ELF-1 (cell line): ENCODE measurements at regions not wholly inside any gene's neighbourhood (a gene's known extent, or its start where the extent isn't known, plus 50 kb on each side); places are given as distances from the start of the nearest gene placed in this dataset.
A peak's percentile ranks its signal among the peaks of the same experiment; 100 is the strongest.

ENCODE experiments used
- DNase-seq: peaks from one replicate; pipeline ENCODE4 v3.0.0-alpha.2; 2016; ENCODE audit warnings: low read depth, low spot score

DNA sequence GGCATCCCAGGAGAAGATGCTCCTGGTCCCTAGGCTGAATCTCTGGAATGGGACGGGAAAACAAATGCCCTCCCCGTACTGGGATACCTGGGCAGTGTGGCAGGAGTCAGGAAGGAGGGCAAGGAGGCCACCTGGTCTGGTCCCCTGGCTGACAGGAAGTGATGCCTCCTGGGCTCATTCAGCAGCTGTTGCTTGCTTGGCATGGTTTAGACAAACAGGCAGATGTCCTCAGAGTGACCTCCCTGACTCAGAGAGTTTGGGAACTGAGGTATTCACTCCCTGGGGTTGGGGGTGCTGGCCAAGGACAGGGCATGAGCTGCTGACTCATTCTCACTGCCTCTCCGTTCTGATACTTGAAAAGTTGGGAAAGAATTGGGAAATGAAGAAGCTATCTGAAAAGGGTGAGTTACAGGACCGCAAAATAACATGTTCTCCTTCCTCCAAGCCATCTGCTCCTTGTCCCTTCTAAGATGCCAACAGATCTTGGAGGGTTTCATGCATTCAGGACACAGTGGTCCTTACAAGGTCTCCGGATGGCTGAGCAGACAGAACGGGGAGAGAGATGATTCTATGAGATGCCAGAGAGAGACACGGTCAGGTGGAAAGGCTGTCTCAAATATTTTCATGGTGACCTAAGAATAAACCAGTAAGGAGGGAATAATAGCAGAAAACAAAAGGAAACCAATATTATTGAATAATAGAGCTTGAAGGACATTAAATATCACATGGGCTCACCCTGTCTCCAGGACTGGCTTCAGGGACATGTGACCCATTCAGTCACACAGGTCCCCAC, 534.5 kb downstream of the BNC2 start:
- DNase-seq: no peak

DNA sequence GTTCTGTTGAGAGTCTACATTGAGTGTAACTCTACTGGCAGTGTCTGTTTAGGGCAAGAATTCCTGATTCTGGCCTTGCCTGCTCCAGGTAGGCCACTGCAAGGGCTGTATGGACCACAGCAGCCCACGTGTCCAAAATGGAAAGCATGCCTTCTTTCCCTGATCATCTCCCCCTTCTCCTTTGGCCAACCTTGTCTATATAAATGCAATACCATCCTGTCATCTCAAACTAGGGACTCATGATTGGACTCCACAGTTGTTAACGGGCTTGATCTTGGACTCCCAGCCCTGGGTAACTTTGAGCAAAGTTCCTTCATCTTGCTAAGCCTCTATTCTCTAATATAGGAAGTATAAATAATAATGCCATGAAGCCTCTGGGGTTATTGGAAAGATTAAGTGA, 533.6 kb downstream of the BNC2 start:
- no peak for DNase-seq

DNA sequence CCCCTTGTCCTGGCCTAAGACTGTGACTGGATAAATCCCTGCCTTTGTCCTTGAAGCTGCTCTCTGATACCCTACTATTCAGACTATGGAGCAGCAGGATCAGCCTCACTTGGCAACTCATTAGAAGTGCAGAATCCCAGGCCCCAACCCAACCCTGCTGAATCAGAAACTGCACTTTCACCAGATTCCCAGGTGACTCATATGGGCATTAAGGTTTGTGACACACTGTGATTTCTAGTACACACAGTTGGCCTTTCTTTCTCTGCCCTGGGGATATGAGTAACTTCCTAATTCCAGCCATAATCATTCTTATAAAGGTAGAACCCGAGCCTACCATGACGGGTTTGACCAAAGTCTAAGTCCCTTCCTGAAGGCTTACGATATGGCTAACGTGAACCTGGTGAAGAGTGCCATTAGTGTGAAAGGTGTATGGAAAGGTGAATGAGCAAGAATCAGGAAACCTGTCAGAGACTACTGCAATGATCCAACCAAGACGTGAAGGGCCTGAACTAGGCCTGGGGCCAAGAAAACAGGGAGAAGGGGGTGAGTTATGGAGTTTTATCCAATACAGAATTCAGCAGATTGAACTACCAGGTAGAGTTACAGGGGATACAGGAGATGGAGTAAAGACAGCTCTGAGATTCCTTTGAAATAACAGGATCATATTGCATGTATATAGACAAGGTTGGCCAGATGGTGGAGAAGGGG, 533.0 kb downstream of the BNC2 start:
- no peak for DNase-seq

DNA sequence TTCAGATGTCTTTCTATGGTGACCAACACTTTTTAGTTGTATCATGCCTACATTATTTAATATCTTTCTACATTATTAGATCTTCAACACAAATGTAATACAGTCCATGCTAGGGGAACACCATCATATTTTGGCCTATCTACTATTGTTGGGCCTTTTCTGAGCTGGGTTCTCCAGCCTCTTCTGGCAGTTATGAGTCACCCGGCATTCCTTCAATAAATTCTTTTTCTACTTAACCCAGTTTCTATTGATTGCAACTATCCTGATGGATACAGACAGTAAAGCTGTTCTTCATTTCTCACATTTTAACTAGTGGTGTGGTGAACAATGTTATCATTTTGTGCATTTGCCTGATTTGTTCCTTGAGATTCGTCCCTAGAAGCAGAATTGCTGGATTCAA, 529.3 kb downstream of the BNC2 start:
- no peak for DNase-seq

DNA sequence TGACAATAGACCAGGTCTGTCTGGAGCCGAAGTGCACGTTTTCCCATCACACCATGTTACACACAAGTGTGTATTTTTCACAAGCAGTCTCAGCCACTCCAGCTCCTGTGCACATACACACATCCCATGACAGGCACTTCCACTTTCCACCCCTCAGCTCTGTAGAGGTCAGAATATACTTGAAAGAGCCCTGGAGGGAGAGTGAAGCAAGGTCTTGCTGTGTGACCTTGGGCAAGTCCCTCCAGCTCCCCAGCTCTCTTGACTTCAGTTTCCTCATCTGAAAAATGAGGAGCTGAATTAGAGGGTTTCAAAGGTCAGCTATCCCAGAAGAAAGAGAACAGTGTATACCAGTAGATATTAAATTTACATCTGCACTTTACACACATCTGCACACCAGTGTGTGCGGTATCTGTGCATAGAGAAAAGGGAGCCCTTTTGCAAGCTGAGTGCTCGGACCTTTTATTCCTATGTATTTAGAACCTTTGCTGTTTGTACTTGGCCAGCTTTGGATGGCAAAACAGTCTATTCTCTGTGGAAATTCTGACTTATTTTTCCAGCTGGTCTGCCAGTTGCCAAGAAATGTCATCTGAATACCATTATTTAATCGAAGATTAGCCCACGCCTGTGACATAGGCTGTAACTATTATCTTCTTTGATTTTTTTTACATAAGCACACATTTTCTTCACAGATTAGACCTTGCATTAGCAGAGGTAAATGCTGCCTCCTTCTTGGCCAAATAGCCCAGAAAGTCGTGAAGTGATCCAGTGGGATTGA, 528.0 kb downstream of the BNC2 start:
- DNase-seq: no peak

DNA sequence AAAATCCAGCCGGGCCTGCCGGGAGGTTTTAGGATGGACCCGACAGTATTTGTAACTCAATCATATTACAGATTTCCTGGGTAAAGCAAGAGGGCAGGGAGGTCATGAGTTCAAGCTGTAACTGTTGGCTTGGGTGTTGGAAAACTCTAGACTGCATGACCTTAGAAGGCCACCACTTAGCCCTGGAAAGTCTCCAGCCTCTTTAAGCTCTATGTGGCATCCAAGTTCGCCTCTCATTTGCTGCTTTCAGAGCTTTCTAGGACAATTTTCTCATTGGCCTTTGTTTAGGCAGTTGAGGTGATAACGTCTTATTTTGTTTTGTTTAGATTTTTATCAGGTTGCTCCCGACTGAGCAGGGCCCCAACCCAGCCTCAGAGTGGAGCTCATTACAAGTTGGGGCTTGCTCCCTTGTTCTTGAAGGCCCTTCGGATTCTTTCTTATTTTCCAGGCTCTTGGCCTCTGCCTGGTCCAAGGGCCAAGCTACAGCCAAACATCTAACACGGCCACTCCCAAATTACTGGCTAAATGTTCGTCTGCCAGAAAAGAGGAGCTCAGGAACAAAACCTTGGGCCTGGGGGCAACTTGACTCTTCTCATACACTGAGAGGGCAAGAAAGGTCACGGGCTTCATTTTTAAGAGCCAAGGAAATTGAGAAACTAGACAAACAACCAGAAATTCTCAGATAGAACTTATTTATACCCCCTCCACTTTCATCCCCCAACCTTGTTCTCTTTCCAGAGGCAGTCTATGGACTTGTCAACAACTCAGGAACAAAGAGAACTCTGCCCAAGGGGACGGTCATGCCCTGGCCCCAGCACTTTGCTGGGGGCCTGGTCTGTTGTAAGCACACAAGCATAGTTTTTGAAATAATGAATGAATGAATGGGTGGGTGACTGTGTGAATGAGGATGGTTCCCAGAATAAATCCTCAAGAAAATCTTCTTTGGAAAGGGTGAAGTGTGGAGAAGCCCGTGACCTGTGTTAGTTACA, 526.9 kb downstream of the BNC2 start:
- DNase-seq: peak; percentile 65

DNA sequence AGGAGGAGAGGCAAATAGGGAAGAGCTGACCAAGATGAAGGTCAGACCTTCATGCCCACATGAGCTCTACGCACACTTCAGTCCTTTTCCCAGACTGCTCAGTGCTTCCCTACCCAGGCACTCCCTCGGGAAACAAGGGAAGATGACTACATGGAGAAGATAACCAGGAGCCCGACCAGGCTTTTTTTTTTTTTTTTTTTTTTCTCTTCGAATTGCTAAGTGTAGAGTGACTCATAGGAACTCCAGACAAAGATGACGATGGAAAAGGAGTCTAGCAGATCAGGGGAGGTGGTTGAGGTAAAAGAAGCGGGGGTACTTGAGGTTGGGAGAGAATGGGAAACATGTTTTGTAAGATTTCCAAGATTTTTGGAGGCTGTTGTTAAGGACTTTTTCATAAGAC, 526.1 kb downstream of the BNC2 start:
- peak; percentile 65 for DNase-seq

DNA sequence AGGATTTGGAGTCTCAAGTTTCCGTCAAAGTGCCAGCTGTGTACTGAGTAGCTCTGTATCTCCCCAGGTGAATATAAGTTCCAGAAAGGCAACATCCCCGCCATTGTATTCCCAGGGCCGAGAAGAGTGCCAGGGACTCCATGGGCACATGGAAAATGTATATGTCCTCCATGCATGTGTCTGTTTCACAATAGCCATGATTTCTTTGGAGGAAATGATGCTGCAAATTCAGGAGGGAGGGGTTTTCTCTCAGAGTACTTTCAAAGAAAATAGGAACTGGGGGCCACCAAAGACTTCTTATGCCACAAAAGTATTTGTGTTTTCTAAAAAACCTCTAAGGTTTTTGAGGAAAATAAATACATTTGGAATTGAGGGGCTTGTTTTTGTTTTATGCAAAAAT, 524.6 kb downstream of the BNC2 start:
- no peak for DNase-seq

DNA sequence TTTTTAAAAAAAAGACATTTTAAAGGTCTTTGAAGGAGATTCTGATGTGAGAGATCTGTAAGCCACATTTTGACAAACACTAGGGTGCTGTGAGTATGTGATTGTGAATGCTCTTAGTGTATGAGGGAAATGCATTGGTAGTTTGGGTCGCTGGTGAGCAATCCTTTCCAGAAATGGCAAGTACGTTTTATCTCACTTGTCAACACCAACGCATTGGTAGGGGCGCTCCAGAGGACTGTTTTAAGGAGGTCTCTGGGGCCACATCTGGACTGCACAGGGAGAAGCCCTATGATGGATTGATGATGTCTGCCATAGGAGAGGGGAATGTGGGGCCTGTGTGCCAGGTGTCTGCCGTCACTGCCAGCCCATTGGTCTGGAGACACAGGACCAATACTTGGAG, 522.6 kb downstream of the BNC2 start:
- no peak for DNase-seq

DNA sequence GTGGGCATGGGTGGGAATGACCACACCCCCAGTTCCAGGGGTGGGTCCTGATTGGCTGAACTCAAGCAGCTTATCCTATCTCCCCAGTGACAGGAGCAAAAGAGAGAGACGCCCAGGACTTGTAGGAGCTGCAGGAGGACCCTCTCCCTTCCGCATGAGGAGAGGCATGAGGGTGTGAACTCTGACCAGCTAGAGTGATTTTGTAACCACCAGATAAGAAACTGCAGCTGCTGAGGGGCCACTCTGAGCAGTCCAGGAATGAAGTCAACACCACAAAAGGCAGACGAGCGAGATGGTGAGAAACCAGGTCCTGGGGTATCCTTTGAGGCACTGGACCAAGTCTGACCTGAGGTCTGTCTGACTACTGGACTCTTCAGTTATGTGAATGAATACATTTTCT, 521.9 kb downstream of the BNC2 start:
- DNase-seq: no peak

DNA sequence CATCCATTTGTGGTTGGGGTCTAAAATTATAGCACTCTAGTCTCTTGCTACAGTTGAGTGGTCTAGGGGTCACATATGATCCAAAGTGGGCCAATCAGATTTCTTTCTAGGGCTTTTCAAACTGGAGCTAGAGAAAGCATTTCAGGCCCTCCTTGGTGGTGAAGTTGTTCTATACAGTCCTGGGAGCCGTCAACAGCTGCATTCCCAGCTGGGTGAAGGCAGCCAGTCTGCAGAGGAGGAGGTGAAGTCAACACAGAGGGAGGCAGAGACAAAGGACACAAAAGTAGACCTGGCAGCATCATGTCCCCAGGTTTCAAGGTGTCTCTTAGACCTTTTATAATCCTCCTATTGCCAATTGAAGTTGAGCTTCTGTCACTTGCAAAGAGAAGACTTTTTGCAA, 518.2 kb downstream of the BNC2 start:
- no peak for DNase-seq

DNA sequence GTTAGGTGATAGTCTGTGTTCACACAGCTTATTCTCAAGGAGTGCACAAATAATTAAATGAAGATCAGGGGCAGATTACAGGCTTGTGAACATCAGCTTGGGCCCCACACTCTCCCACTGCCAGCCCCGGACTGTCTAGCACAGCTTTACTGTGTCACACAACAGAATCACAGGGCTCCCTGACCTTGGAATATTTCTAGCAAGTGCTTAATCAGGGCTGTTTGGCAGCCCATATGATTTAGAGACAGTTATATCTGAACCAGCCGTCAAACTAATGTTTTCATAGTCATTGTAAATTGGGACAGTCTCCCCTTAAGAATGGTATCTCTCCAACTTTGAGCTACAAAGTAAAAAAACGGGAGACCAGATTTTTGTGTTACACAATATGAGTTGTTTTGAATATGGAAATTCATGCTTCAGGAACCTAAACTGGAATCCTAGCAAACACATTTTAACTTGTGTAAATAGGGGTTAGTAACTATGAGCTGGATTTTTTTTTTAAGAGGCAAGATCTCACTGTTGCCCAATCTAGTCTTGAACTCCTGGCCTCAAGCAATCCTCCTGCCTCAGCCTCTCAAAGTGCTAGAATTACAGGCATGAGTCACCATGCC, 517.6 kb downstream of the BNC2 start:
- DNase-seq: no peak

DNA sequence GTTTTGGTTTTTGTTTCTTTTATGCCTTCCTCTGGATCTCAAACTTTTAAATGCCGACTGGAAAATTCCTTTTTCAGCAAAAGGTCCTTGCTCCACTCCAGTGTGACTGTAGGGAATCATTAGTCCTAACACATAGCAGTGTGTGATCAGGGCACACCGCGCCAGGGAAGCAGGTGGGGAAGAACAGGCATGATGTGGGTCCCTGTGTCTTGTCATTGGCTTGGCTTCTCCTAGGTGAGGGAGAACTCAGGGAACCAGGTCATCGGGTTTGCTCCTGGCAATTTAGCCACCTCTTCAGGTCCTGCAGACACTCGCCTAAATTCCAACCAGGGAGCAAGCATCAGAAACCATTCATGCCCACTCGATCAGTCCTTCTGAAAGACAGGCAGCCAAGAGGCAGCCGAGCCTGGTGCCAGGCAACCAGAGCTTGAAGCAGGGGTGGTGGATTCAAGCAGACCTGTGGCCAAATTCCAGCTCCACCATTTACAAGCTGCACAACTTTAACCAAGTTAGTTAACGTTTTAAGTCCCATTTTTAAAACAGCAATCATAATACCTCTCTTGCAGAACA, 514.2 kb downstream of the BNC2 start:
- DNase-seq: no peak

DNA sequence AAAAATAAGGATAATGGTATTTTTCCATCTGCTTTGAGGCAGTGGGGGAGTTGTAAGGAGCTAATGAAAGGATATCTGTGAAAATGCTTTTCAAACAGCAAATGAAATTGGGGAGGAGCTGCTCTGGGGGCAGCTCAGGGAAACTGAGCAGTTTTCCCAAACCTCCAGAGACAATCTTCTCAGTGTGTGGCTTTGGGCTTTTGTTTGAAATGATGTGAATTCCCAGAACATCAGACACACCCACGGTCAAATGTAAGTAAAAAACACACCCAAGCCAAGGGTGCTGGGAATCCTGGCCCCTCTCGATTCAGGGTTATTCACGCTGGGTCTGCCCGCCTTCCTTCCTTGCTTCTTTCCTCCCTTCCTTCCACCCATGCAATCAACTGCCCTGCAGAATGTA, 512.6 kb downstream of the BNC2 start:
- DNase-seq: no peak

DNA sequence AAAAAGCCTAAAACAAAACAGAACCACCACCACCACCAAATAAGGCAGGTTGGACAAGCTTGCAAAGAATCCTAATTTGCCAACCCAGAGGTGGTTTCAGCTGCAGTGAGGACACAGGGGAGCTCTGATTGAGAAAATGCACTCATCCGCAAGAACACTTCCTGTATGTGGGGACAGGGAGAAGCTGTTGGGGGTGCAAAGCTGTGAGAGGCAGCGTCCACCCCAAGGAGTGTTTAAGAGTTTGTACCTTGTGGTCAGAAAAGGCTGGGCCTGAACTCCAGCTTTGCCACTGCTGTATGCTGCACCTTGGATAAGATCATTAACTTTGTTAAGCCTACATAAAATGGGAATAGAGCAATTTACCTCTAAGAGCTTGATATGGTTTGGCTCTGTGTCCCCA, 511.7 kb downstream of the BNC2 start:
- no peak for DNase-seq
